SK-N-SH treated with all-trans-retinoic acid at 6 μM for 48 hours (cell line): ENCODE measurements at regions not wholly inside any gene's neighbourhood (a gene's known extent, or its start where the extent isn't known, plus 50 kb on each side); places are given as distances from the start of the nearest gene placed in this dataset.
A peak's percentile ranks its signal among the peaks of the same experiment; 100 is the strongest.

Experiments
- BACH2 ChIP-seq: fragments of 250-450 bp; sonication (Bioruptor Pico); IDR thresholded peaks from 2 replicates; pipeline ENCODE4 v1.9.0; 2021; ENCODE audit warnings: mild to moderate bottlenecking, borderline replicate concordance
- CSDC2 ChIP-seq: fragments of 250-450 bp; sonication (Bioruptor Pico); IDR thresholded peaks from 2 replicates; pipeline ENCODE4 v1.5.0; 2020; ENCODE audit warnings: mild to moderate bottlenecking, moderate library complexity
- TOX ChIP-seq: fragments of 250-450 bp; sonication (Bioruptor Pico); IDR thresholded peaks from 2 replicates; pipeline ENCODE4 v1.8.0; 2021; ENCODE audit warnings: mild to moderate bottlenecking, moderate library complexity, borderline replicate concordance
- ZC3H10 ChIP-seq: fragments of 250-450 bp; sonication (Bioruptor Pico); IDR thresholded peaks from 2 replicates; pipeline ENCODE4 v1.5.1; 2021; ENCODE audit warnings: mild to moderate bottlenecking, moderate library complexity
- TF ChIP-seq, protein P1 (sequence below): fragments of 250-450 bp; sonication (Bioruptor Pico); IDR thresholded peaks from 2 replicates; pipeline ENCODE4 v1.8.0; 2020; ENCODE audit warnings: mild to moderate bottlenecking, moderate library complexity, borderline replicate concordance
- TF ChIP-seq, protein P2 (sequence below): fragments of 250-450 bp; sonication (Bioruptor Pico); IDR thresholded peaks from 2 replicates; pipeline ENCODE4 v1.8.0; 2021; ENCODE audit warnings: low read depth, mild to moderate bottlenecking, moderate library complexity, borderline replicate concordance
- TF ChIP-seq, protein P3 (sequence below): fragments of 250-450 bp; sonication (Bioruptor Pico); IDR thresholded peaks from 2 replicates; pipeline ENCODE4 v1.5.1; 2020; ENCODE audit warnings: low read depth, mild to moderate bottlenecking, moderate library complexity

DNA sequence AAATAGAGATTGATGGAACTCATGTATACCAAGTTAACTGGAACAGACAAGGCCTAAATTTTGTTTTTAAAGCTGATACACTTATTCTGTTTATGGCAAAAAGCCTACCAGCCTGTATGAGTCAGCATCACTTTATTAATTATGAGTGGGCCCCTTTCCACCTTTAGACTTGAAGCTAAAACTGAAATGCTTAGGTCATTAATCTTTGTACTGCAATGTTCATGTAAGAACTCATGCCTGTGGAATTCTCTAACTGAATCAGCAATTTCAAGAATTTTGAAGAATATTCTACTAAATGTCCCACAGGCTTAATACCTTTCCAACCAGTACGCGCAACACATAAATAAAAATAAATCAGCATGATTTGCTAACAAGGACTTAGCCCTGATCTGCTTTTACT lies 140.2 kb upstream of the PHACTR1 start:
- no peak for TF ChIP-seq BACH2
- no peak for TF ChIP-seq CSDC2 (CRISPR knock-in tag)
- TF ChIP-seq, protein P1, sequence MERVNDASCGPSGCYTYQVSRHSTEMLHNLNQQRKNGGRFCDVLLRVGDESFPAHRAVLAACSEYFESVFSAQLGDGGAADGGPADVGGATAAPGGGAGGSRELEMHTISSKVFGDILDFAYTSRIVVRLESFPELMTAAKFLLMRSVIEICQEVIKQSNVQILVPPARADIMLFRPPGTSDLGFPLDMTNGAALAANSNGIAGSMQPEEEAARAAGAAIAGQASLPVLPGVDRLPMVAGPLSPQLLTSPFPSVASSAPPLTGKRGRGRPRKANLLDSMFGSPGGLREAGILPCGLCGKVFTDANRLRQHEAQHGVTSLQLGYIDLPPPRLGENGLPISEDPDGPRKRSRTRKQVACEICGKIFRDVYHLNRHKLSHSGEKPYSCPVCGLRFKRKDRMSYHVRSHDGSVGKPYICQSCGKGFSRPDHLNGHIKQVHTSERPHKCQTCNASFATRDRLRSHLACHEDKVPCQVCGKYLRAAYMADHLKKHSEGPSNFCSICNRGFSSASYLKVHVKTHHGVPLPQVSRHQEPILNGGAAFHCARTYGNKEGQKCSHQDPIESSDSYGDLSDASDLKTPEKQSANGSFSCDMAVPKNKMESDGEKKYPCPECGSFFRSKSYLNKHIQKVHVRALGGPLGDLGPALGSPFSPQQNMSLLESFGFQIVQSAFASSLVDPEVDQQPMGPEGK (CRISPR knock-in tag) = peak; percentile 86; the same call in 1 of the 2 replicates
- no peak; the same call in 1 of the 2 replicates for TF ChIP-seq TOX (CRISPR knock-in tag)
- TF ChIP-seq, protein P2, sequence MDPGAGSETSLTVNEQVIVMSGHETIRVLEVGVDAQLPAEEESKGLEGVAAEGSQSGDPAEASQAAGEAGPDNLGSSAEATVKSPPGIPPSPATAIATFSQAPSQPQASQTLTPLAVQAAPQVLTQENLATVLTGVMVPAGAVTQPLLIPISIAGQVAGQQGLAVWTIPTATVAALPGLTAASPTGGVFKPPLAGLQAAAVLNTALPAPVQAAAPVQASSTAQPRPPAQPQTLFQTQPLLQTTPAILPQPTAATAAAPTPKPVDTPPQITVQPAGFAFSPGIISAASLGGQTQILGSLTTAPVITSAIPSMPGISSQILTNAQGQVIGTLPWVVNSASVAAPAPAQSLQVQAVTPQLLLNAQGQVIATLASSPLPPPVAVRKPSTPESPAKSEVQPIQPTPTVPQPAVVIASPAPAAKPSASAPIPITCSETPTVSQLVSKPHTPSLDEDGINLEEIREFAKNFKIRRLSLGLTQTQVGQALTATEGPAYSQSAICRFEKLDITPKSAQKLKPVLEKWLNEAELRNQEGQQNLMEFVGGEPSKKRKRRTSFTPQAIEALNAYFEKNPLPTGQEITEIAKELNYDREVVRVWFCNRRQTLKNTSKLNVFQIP (CRISPR knock-in tag) = peak; percentile 91
- TF ChIP-seq, protein P3, sequence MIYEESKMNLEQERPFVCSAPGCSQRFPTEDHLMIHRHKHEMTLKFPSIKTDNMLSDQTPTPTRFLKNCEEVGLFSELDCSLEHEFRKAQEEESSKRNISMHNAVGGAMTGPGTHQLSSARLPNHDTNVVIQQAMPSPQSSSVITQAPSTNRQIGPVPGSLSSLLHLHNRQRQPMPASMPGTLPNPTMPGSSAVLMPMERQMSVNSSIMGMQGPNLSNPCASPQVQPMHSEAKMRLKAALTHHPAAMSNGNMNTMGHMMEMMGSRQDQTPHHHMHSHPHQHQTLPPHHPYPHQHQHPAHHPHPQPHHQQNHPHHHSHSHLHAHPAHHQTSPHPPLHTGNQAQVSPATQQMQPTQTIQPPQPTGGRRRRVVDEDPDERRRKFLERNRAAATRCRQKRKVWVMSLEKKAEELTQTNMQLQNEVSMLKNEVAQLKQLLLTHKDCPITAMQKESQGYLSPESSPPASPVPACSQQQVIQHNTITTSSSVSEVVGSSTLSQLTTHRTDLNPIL = peak; percentile 88; the same call in 1 of the 2 replicates
- peak; percentile 61; the same call in 1 of the 2 replicates for TF ChIP-seq ZC3H10 (CRISPR knock-in tag)
